ENCODE measurements at regions not wholly inside any gene's neighbourhood (a gene's known extent, or its start where the extent isn't known, plus 50 kb on each side); places are given as distances from the start of the nearest gene placed in this dataset.

GRCh38 chr6:165760126-165760802 is 97.2 kb upstream of the PDE10A start:
- Histone ChIP-seq H3K79me2 (ENCODE audit: insufficient read depth, low read length) (no peaks in the 10 kb centered on the region), H3K36me3 (ENCODE audit: insufficient read depth, low read length) (no peaks in the 10 kb centered on the region), H3K9me3 (ENCODE audit: low read depth, low read length) (no peaks in the 10 kb centered on the region), H3K4me2 (ENCODE audit: insufficient read depth, low read length) (no peak overlapping the region), H3K4me3 (ENCODE audit: insufficient read depth, low read length) (no peak overlapping the region), H3K4me1 (ENCODE audit: insufficient read depth, low read length) (no peaks in the 10 kb centered on the region), H2AFZ (ENCODE audit: low read length) (no peak overlapping the region), H4K20me1 (ENCODE audit: insufficient read depth, low read length) (no peaks in the 10 kb centered on the region), H3K27ac (ENCODE audit: low read depth, low read length) (no peak overlapping the region), H3K27me3 (ENCODE audit: insufficient read depth, low read length) (no peaks in the 10 kb centered on the region)
- TF ChIP-seq, protein P1, sequence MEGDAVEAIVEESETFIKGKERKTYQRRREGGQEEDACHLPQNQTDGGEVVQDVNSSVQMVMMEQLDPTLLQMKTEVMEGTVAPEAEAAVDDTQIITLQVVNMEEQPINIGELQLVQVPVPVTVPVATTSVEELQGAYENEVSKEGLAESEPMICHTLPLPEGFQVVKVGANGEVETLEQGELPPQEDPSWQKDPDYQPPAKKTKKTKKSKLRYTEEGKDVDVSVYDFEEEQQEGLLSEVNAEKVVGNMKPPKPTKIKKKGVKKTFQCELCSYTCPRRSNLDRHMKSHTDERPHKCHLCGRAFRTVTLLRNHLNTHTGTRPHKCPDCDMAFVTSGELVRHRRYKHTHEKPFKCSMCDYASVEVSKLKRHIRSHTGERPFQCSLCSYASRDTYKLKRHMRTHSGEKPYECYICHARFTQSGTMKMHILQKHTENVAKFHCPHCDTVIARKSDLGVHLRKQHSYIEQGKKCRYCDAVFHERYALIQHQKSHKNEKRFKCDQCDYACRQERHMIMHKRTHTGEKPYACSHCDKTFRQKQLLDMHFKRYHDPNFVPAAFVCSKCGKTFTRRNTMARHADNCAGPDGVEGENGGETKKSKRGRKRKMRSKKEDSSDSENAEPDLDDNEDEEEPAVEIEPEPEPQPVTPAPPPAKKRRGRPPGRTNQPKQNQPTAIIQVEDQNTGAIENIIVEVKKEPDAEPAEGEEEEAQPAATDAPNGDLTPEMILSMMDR (IDR thresholded peaks at IDR 0.05; ENCODE audit: extremely low read depth, low read depth, low read length): no peak
- no peak for DNase-seq (ENCODE audit: insufficient read length, low spot score, missing footprints)

GRCh38 chr6:165758441-165758840 is 95.4 kb upstream of the PDE10A start:
- H3K27me3 ChIP-seq (ENCODE audit: insufficient read depth, low read length): no peaks in the 10 kb centered on the region
- H3K4me3 ChIP-seq (ENCODE audit: insufficient read depth, low read length): no peak overlapping the region
- no peak for DNase-seq (ENCODE audit: insufficient read length, low spot score, missing footprints)
- H3K79me2 ChIP-seq (ENCODE audit: insufficient read depth, low read length): no peaks in the 10 kb centered on the region
- no peaks in the 10 kb centered on the region for H3K4me1 ChIP-seq (ENCODE audit: insufficient read depth, low read length)
- H4K20me1 ChIP-seq (ENCODE audit: insufficient read depth, low read length): no peaks in the 10 kb centered on the region
- H3K36me3 ChIP-seq (ENCODE audit: insufficient read depth, low read length): no peaks in the 10 kb centered on the region
- TF ChIP-seq, protein P1 (IDR thresholded peaks at IDR 0.05; ENCODE audit: extremely low read depth, low read depth, low read length): no peak
- H3K4me2 ChIP-seq (ENCODE audit: insufficient read depth, low read length): no peak overlapping the region
- no peak overlapping the region for H2AFZ ChIP-seq (ENCODE audit: low read length)
- H3K27ac ChIP-seq (ENCODE audit: low read depth, low read length): no peak overlapping the region
- H3K9me3 ChIP-seq (ENCODE audit: low read depth, low read length): no peaks in the 10 kb centered on the region

- TF ChIP-seq, protein P1 (IDR thresholded peaks at IDR 0.05; ENCODE audit: extremely low read depth, low read depth, low read length): no peak
These were observed 92.5 kb upstream of the PDE10A start for GRCh38 chr6:165755583-165755982.

GRCh38 chr6:165753506-165753905 is 90.5 kb upstream of the PDE10A start:
- Histone ChIP-seq H3K27me3 (ENCODE audit: insufficient read depth, low read length) (no peaks in the 10 kb centered on the region), H3K9me3 (ENCODE audit: low read depth, low read length) (no peaks in the 10 kb centered on the region), H3K79me2 (ENCODE audit: insufficient read depth, low read length) (no peaks in the 10 kb centered on the region), H3K36me3 (ENCODE audit: insufficient read depth, low read length) (no peaks in the 10 kb centered on the region), H3K4me2 (ENCODE audit: insufficient read depth, low read length) (no peak overlapping the region), H3K4me1 (ENCODE audit: insufficient read depth, low read length) (no peaks in the 10 kb centered on the region), H3K4me3 (ENCODE audit: insufficient read depth, low read length) (no peak overlapping the region), H4K20me1 (ENCODE audit: insufficient read depth, low read length) (no peaks in the 10 kb centered on the region), H2AFZ (ENCODE audit: low read length) (no peak overlapping the region), H3K27ac (ENCODE audit: low read depth, low read length) (no peak overlapping the region)
- TF ChIP-seq, protein P1 (IDR thresholded peaks at IDR 0.05; ENCODE audit: extremely low read depth, low read depth, low read length): no peak
- no peak for DNase-seq (ENCODE audit: insufficient read length, low spot score, missing footprints)

More at GRCh38 chr6:165755583-165755982, 92.5 kb upstream of the PDE10A start:
- Histone ChIP-seq H4K20me1 (ENCODE audit: insufficient read depth, low read length) (no peaks in the 10 kb centered on the region), H2AFZ (ENCODE audit: low read length) (no peak overlapping the region), H3K4me3 (ENCODE audit: insufficient read depth, low read length) (no peak overlapping the region), H3K4me1 (ENCODE audit: insufficient read depth, low read length) (no peaks in the 10 kb centered on the region), H3K4me2 (ENCODE audit: insufficient read depth, low read length) (no peak overlapping the region), H3K9me3 (ENCODE audit: low read depth, low read length) (no peaks in the 10 kb centered on the region), H3K79me2 (ENCODE audit: insufficient read depth, low read length) (no peaks in the 10 kb centered on the region), H3K27me3 (ENCODE audit: insufficient read depth, low read length) (no peaks in the 10 kb centered on the region), H3K36me3 (ENCODE audit: insufficient read depth, low read length) (no peaks in the 10 kb centered on the region), H3K27ac (ENCODE audit: low read depth, low read length) (no peak overlapping the region)
- no peak for DNase-seq (ENCODE audit: insufficient read length, low spot score, missing footprints)

Measured in osteoblast (primary cell).